Upper lobe of right lung (tissue), 1 donor: ENCODE measurements at regions not wholly inside any gene's neighbourhood (a gene's known extent, or its start where the extent isn't known, plus 50 kb on each side); places are given as distances from the start of the nearest gene placed in this dataset.

Experiments
- ATAC-seq: fragments of 200-7000 bp; cut with Tn5 transposase; one replicate; pipeline ENCODE4 v1.9.1; 2020; ENCODE audit warnings: mild to moderate bottlenecking, moderate library complexity
- DNase-seq: peaks from one replicate; pipeline ENCODE4 v3.0.0-alpha.2; 2020
- H3K27ac ChIP-seq: fragments of 200-600 bp; one replicate; pipeline ENCODE4 v1.8.0; 2022
- H3K27me3 ChIP-seq: fragments of 200-600 bp; one replicate; pipeline ENCODE4 v1.8.0; 2022; ENCODE audit warnings: mild to moderate bottlenecking
- H3K36me3 ChIP-seq: fragments of 200-600 bp; one replicate; pipeline ENCODE4 v1.8.0; 2022
- H3K4me1 ChIP-seq: fragments of 200-600 bp; one replicate; pipeline ENCODE4 v1.8.0; 2022
- H3K4me3 ChIP-seq: fragments of 200-600 bp; one replicate; pipeline ENCODE4 v1.8.0; 2022; ENCODE audit warnings: mild to moderate bottlenecking
- H3K9me3 ChIP-seq: fragments of 200-600 bp; one replicate; pipeline ENCODE4 v1.8.0; 2022
- CTCF ChIP-seq: fragments of 200-600 bp; IDR thresholded peaks from one replicate; pipeline ENCODE4 v1.8.0; 2022; ENCODE audit warnings: antibody characterized with exemption
- intact Hi-C: fragments of 100-400 bp; cut with DNase I; formaldehyde crosslinking; loops from one replicate; pipeline ENCODE4 v1.11.0; 2022
- donor health status: DM: no; HTN: yes; CAD: no; lungs with severe emphysema.

- Histone ChIP-seq H3K4me3 (no peak overlapping the region), H3K27ac (no peak overlapping the region), H3K27me3 (no peaks in the 10 kb centered on the region), H3K9me3 (no peaks in the 10 kb centered on the region), H3K4me1 (no peaks in the 10 kb centered on the region), H3K36me3 (no peaks in the 10 kb centered on the region)
- ATAC-seq (peak; percentile 77), DNase-seq (no peak)
- intact Hi-C loops, result no loop called here
- no peak for TF ChIP-seq CTCF
Measured at GRCh38 chr5:74452856-74453255, 187.7 kb downstream of the ENC1 start.

- Histone ChIP-seq H3K36me3 (no peaks in the 10 kb centered on the region), H3K9me3 (no peaks in the 10 kb centered on the region), H3K27ac (no peak overlapping the region), H3K4me1 (no peaks in the 10 kb centered on the region), H3K27me3 (no peaks in the 10 kb centered on the region), H3K4me3 (no peak overlapping the region)
- no peak for TF ChIP-seq CTCF
- no peak for DNase-seq
- intact Hi-C loops, result no loop called here
- no peak for ATAC-seq
Measured at GRCh38 chr5:74450095-74450494, 190.4 kb downstream of the ENC1 start.

GRCh38 chr5:74446725-74447241, 193.7 kb downstream of the ENC1 start:
- no peak for TF ChIP-seq CTCF
- no peaks in the 10 kb centered on the region for H3K36me3 ChIP-seq
- no peak overlapping the region for H3K27ac ChIP-seq
- no peaks in the 10 kb centered on the region for H3K9me3 ChIP-seq
- H3K4me1 ChIP-seq, result no peaks in the 10 kb centered on the region
- no peak for DNase-seq
- intact Hi-C loops, result no loop called here
- peak; percentile 43 for ATAC-seq
- H3K27me3 ChIP-seq, result no peaks in the 10 kb centered on the region
- no peak overlapping the region for H3K4me3 ChIP-seq

GRCh38 chr5:74442466-74442865, 198.1 kb downstream of the ENC1 start:
- Histone ChIP-seq H3K9me3 (no peaks in the 10 kb centered on the region), H3K4me3 (no peak overlapping the region), H3K27me3 (no peaks in the 10 kb centered on the region), H3K36me3 (no peaks in the 10 kb centered on the region), H3K27ac (no peak overlapping the region), H3K4me1 (no peaks in the 10 kb centered on the region)
- DNase-seq (no peak), ATAC-seq (no peak)
- intact Hi-C loops, result no loop called here
- TF ChIP-seq CTCF, result no peak

GRCh38 chr5:74441616-74442015, 198.9 kb downstream of the ENC1 start:
- ATAC-seq, result no peak

More at GRCh38 chr5:74441616-74442015, 198.9 kb downstream of the ENC1 start:
- Histone ChIP-seq H3K27ac (no peak overlapping the region), H3K27me3 (no peaks in the 10 kb centered on the region), H3K4me3 (no peak overlapping the region), H3K9me3 (no peaks in the 10 kb centered on the region), H3K36me3 (no peaks in the 10 kb centered on the region), H3K4me1 (no peaks in the 10 kb centered on the region)
- TF ChIP-seq CTCF, result no peak
- intact Hi-C loops, result no loop called here
- DNase-seq, result no peak
